A549 (cell line): ENCODE measurements at regions not wholly inside any gene's neighbourhood (a gene's known extent, or its start where the extent isn't known, plus 50 kb on each side); places are given as distances from the start of the nearest gene placed in this dataset.

ENCODE experiments used
- ATAC-seq, 2 experiments: fragments of 200-7000 bp in 1 of 2; fragments of >200 bp in 1 of 2; cut with Nextera tagmentation in 1 of 2; cut with Tn5 transposase in 1 of 2; 3 replicates each; pipeline versions ENCODE4 v1.8.0 to v1.9.1; 2018 to 2020; ENCODE audit warnings: mild to moderate bottlenecking in 1 of 2, moderate library complexity in 1 of 2
- CTCF ChIA-PET: fragments of 300-600 bp; sonication (Branson Sonifier 250); formaldehyde crosslinking; extraction: SDS; loops from one replicate; lab custom pipeline; 2021; ENCODE audit warnings: antibody characterized with exemption, inconsistent platforms; lab: Yijun Ruan, JAX
- POLR2A ChIA-PET: fragments of 350-600 bp; formaldehyde crosslinking; extraction: SDS; loops from one replicate; lab custom pipeline; 2021; ENCODE audit warnings: antibody characterized with exemption, inconsistent platforms; lab: Yijun Ruan, JAX
- DNase-seq, 2 experiments: peaks; one replicate each; pipeline versions ENCODE4 v3.0.0 to v3.0.0-alpha.2; 2011 to 2016; ENCODE audit warnings: low read depth in 1 of 2, low spot score in 1 of 2
- FAIRE-seq: peaks from 2 replicates; lab custom pipeline; 2011; peaks lifted over from hg19 to GRCh38; lab: Jason Lieb, UNC
- H3K27ac ChIP-seq, 2 experiments: fragments of >200 bp; sonication (Bioruptor Twin); formaldehyde crosslinking; 3 replicates each; pipeline ENCODE4 v1.5.1; 2016 to 2017
- H3K4me1 ChIP-seq: fragments of >200 bp; sonication (Bioruptor Twin); formaldehyde crosslinking; 3 replicates; pipeline ENCODE4 v1.6.1; 2016
- H3K4me2 ChIP-seq: fragments of >200 bp; sonication (Bioruptor Twin); formaldehyde crosslinking; 3 replicates; pipeline ENCODE4 v1.6.1; 2016
- H3K4me3 ChIP-seq: fragments of >200 bp; sonication (Bioruptor Twin); formaldehyde crosslinking; 3 replicates; pipeline ENCODE4 v1.5.1; 2016
- H3K9me3 ChIP-seq: fragments of >200 bp; sonication (Bioruptor Twin); formaldehyde crosslinking; 3 replicates; pipeline ENCODE4 v1.6.1; 2016
- ATOH8 ChIP-seq: fragments of 250-450 bp; sonication (Bioruptor Pico); IDR thresholded peaks from 2 replicates; pipeline ENCODE4 v1.5.0; 2020; ENCODE audit warnings: low read depth, mild to moderate bottlenecking, moderate library complexity
- BHLHE40 ChIP-seq: IDR thresholded peaks from 2 replicates; pipeline ENCODE4 v1.6.1; 2012; ENCODE audit warnings: low read depth, low read length, inconsistent platforms
- CHD2 ChIP-seq: fragments of 150-350 bp; IDR thresholded peaks from 2 replicates; pipeline ENCODE4 v1.6.1; 2014; ENCODE audit warnings: low read length; ENCODE audit not compliant: partially characterized antibody
- CTCF ChIP-seq: fragments of >200 bp; sonication (Bioruptor Twin); formaldehyde crosslinking; IDR thresholded peaks from 3 replicates; pipeline ENCODE4 v1.5.1; 2016
- EHF ChIP-seq: fragments of 250-450 bp; sonication (Bioruptor Pico); IDR thresholded peaks from 2 replicates; pipeline ENCODE4 v1.5.0; 2020; ENCODE audit warnings: mild to moderate bottlenecking
- EP300 ChIP-seq, 2 experiments: fragments of >200 bp; sonication (Bioruptor Twin); formaldehyde crosslinking; IDR thresholded peaks; 2 replicates in 1 of 2; 3 replicates in 1 of 2; pipeline ENCODE4 v1.6.1; 2016 to 2017
- HEYL ChIP-seq: fragments of 250-450 bp; sonication (Bioruptor Pico); IDR thresholded peaks from 2 replicates; pipeline ENCODE4 v1.8.0; 2021; ENCODE audit warnings: mild to moderate bottlenecking, moderate library complexity
- HMGXB4 ChIP-seq: fragments of 250-450 bp; sonication (Bioruptor Pico); IDR thresholded peaks from 2 replicates; pipeline ENCODE4 v1.5.0; 2021; ENCODE audit warnings: mild to moderate bottlenecking, moderate library complexity, borderline replicate concordance
- HOXA7 ChIP-seq: fragments of 250-450 bp; sonication (Bioruptor Pico); IDR thresholded peaks from 2 replicates; pipeline ENCODE4 v1.5.0; 2020; ENCODE audit warnings: mild to moderate bottlenecking, moderate library complexity
- HOXB5 ChIP-seq: fragments of 250-450 bp; sonication (Bioruptor Pico); IDR thresholded peaks from 2 replicates; pipeline ENCODE4 v1.5.0; 2020; ENCODE audit warnings: mild to moderate bottlenecking, moderate library complexity
- KDM5A ChIP-seq: fragments of 200-600 bp; sonication (generic); IDR thresholded peaks from 2 replicates; pipeline ENCODE4 v1.6.1; 2016; ENCODE audit warnings: antibody characterized with exemption, mild to moderate bottlenecking
- MYC ChIP-seq: IDR thresholded peaks from 2 replicates; pipeline ENCODE4 v1.6.1; 2012; ENCODE audit warnings: mild to moderate bottlenecking, inconsistent platforms, low read length, improper control_type of control experiment, borderline replicate concordance
- NPAS2 ChIP-seq: fragments of 250-450 bp; sonication (Bioruptor Pico); IDR thresholded peaks from 2 replicates; pipeline ENCODE4 v1.8.0; 2022; ENCODE audit warnings: mild to moderate bottlenecking, moderate library complexity, borderline replicate concordance
- PHF8 ChIP-seq: fragments of 200-600 bp; sonication (generic); IDR thresholded peaks from 2 replicates; pipeline ENCODE4 v1.6.1; 2016; ENCODE audit warnings: low read depth, mild to moderate bottlenecking, antibody characterized with exemption, moderate library complexity, borderline replicate concordance
- POLR2A ChIP-seq: IDR thresholded peaks from 2 replicates; pipeline ENCODE4 v1.6.1; 2012; ENCODE audit warnings: mild to moderate bottlenecking, low read length
- POLR2AphosphoS2 ChIP-seq: conservative IDR thresholded peaks from 2 replicates; pipeline ENCODE4 v1.6.1; 2012; ENCODE audit warnings: low read length, improper control_type of control experiment, inconsistent platforms
- RAD21 ChIP-seq, 2 experiments: fragments of >200 bp in 1 of 2; sonication (Bioruptor Twin) in 1 of 2; formaldehyde crosslinking in 1 of 2; IDR thresholded peaks in 1 of 2; conservative IDR thresholded peaks in 1 of 2; 2 replicates in 1 of 2; 3 replicates in 1 of 2; pipeline ENCODE4 v1.6.1; 2012 to 2018; ENCODE audit warnings: inconsistent platforms in 1 of 2
- RCOR1 ChIP-seq: fragments of 150-350 bp; IDR thresholded peaks from 2 replicates; pipeline ENCODE4 v1.6.1; 2014; ENCODE audit warnings: antibody characterized with exemption, low read length, low read depth
- RFX5 ChIP-seq: fragments of 450-650 bp; IDR thresholded peaks from 2 replicates; pipeline ENCODE4 v1.7.1; 2014; ENCODE audit warnings: antibody characterized with exemption, mild to moderate bottlenecking, moderate library complexity
- SMC3 ChIP-seq: fragments of >200 bp; sonication (Bioruptor Twin); formaldehyde crosslinking; IDR thresholded peaks from 3 replicates; pipeline ENCODE4 v1.6.1; 2018; ENCODE audit warnings: inconsistent platforms
- SREBF2 ChIP-seq: fragments of 450-650 bp; IDR thresholded peaks from 2 replicates; pipeline ENCODE4 v1.6.1; 2014; ENCODE audit warnings: mild to moderate bottlenecking, moderate library complexity
- USF2 ChIP-seq: fragments of 450-650 bp; IDR thresholded peaks from 2 replicates; pipeline ENCODE4 v1.6.1; 2014; ENCODE audit warnings: antibody characterized with exemption
- ZNF302 ChIP-seq: fragments of 250-450 bp; sonication (Bioruptor Pico); IDR thresholded peaks from 2 replicates; pipeline ENCODE4 v1.9.0; 2021; ENCODE audit warnings: inconsistent platforms, mild to moderate bottlenecking, moderate library complexity
- ZSCAN20 ChIP-seq: fragments of 250-450 bp; sonication (Bioruptor Pico); IDR thresholded peaks from 2 replicates; pipeline ENCODE4 v1.8.0; 2022; ENCODE audit warnings: mild to moderate bottlenecking, moderate library complexity
- WGBS: methylation state at CpG from one replicate; pipeline ENCODE4 v1.1.6; 2017; ENCODE audit errors: missing lambda C conversion rate; 5-methylcytosine and 5-hydroxymethylcytosine counted together

GRCh38 chr9:26723486-26723885 lies 169.1 kb downstream of the CAAP1 start:
- H3K4me3 ChIP-seq = no peak overlapping the region
- ChIA-PET CTCF (interaction anchor here (0.7 to 3.0 kb wide), 16 partner anchors 9 to 252 kb away, joined by 3 to 21 read pairs (median 4); no protein-coding TSS in a partner anchor), POLR2A (no interaction called here)
- FAIRE-seq (peak; percentile 18), DNase-seq (peak; percentile 44 to 70), ATAC-seq (peak; percentile 96 to 99)
- H3K27ac ChIP-seq = no peak overlapping the region
- H3K9me3 ChIP-seq = no peaks in the 10 kb centered on the region
- peak overlapping the region; percentile 62 for H3K4me2 ChIP-seq
- H3K4me1 ChIP-seq = no peaks in the 10 kb centered on the region
- 2% methylated on average over 9 of the region's 9 CpGs for WGBS
- TF ChIP-seq ZSCAN20 (no peak), BHLHE40 (no peak), CTCF (peak; percentile 51), SMC3 (peak; percentile 41; the same call in 2 of the 3 replicates), RCOR1 (no peak), POLR2AphosphoS2 (no peak), KDM5A (no peak), RAD21 (conservative IDR thresholded peaks at IDR 0.05 in 1 of 2, IDR thresholded peaks at IDR 0.05 in 1 of 2) (peak; percentile 32 to 47; a peak in 2 of 5 replicates)

- H3K27ac ChIP-seq = no peak overlapping the region
- FAIRE-seq (no peak), DNase-seq (no peak), ATAC-seq (no peak)
- 53% methylated on average over 6 of the region's 6 CpGs for WGBS
- TF ChIP-seq POLR2A (no peak), HEYL (no peak), HMGXB4 (CRISPR knock-in tag) (no peak), HOXA7 (no peak), CTCF (no peak), SMC3 (no peak), ZNF302 (CRISPR knock-in tag) (no peak), RFX5 (no peak), ZSCAN20 (no peak), EP300 (IDR thresholded peaks at IDR 0.05) (no peak), MYC (no peak), SREBF2 (no peak), EHF (CRISPR knock-in tag) (no peak)
- H3K4me1 ChIP-seq = no peaks in the 10 kb centered on the region
- H3K4me3 ChIP-seq = no peak overlapping the region
- ChIA-PET POLR2A (no interaction called here), CTCF (interaction anchor here (0.7 to 3.0 kb wide), 10 partner anchors 9 to 252 kb away, joined by 3 to 21 read pairs (median 4); no protein-coding TSS in a partner anchor)
- peak overlapping the region; percentile 62; the same call in 1 of the 3 replicates for H3K4me2 ChIP-seq
- H3K9me3 ChIP-seq = no peaks in the 10 kb centered on the region
These were observed 169.8 kb downstream of the CAAP1 start for GRCh38 chr9:26722755-26723154.

GRCh38 chr9:26710008-26710407 lies 182.6 kb downstream of the CAAP1 start:
- 7% methylated on average over 3 of the region's 3 CpGs for WGBS
- no peak for ATAC-seq
- Histone ChIP-seq H3K4me1 (no peaks in the 10 kb centered on the region), H3K9me3 (no peaks in the 10 kb centered on the region), H3K4me2 (no peak overlapping the region), H3K4me3 (no peak overlapping the region), H3K27ac (no peak overlapping the region)
- no peak for FAIRE-seq
- no peak for DNase-seq
- ChIA-PET POLR2A (no interaction called here), CTCF (interaction anchor here (1.0 to 1.1 kb wide), 2 partner anchors 13 to 14 kb away, joined by 3 read pairs; no protein-coding TSS in a partner anchor)
- TF ChIP-seq HOXB5 (CRISPR knock-in tag) (no peak), POLR2A (no peak), CTCF (no peak), ZSCAN20 (no peak), USF2 (no peak), PHF8 (no peak), CHD2 (no peak), ATOH8 (CRISPR knock-in tag) (no peak), EP300 (IDR thresholded peaks at IDR 0.05) (no peak), NPAS2 (CRISPR knock-in tag) (no peak)
